OCI-LY3 (cell line): ENCODE measurements at regions not wholly inside any gene's neighbourhood (a gene's known extent, or its start where the extent isn't known, plus 50 kb on each side); places are given as distances from the start of the nearest gene placed in this dataset.

Experiments
- H2AFZ ChIP-seq: fragments of 200-600, 300-600 bp; shearing (Covaris generic); 2 replicates; pipeline ENCODE4 v1.6.0; 2014; ENCODE audit warnings: antibody characterized with exemption, low read depth, low read length
- H3K27ac ChIP-seq: fragments of 200-600, 300-600 bp; sonication (generic); 2 replicates; pipeline ENCODE4 v1.5.1; 2014; ENCODE audit warnings: mild to moderate bottlenecking, low read length, moderate library complexity, mixed read lengths
- H3K27me3 ChIP-seq: fragments of 200-600, 300-600 bp; sonication (generic); 2 replicates; pipeline ENCODE4 v1.6.1; 2014; ENCODE audit warnings: low read depth, low read length, mixed read lengths
- H3K36me3 ChIP-seq: fragments of 200-600, 300-600 bp; sonication (generic); replicated peaks from 2 replicates; pipeline ENCODE3; 2014; ENCODE audit warnings: low read depth, low read length, mixed read lengths
- H3K4me1 ChIP-seq: fragments of 300-600, 200-600 bp; sonication (generic); 2 replicates; pipeline ENCODE4 v1.6.1; 2014; ENCODE audit warnings: low read length, mixed read lengths
- H3K4me2 ChIP-seq: fragments of 200-600, 300-600 bp; sonication (generic); 2 replicates; pipeline ENCODE4 v1.6.1; 2014; ENCODE audit warnings: low read length, mixed read lengths
- H3K4me3 ChIP-seq: fragments of 300-600, 200-600 bp; sonication (generic); 2 replicates; pipeline ENCODE4 v1.5.1; 2014; ENCODE audit warnings: antibody characterized with exemption, mild to moderate bottlenecking, low read length, moderate library complexity
- H3K79me2 ChIP-seq: fragments of 300-600, 200-600 bp; shearing (Covaris generic); 2 replicates; pipeline ENCODE4 v1.6.1; 2014; ENCODE audit warnings: mild to moderate bottlenecking, low read length, mixed read lengths
- H3K9ac ChIP-seq: fragments of 300-600, 200-600 bp; shearing (Covaris generic); 2 replicates; pipeline ENCODE4 v1.6.0; 2014; ENCODE audit warnings: mild to moderate bottlenecking, low read length, moderate library complexity
- H3K9me3 ChIP-seq: fragments of 200-600, 300-600 bp; shearing (Covaris generic); 2 replicates; pipeline ENCODE4 v1.6.1; 2014; ENCODE audit warnings: low read length, mixed read lengths; ENCODE audit not compliant: insufficient read depth
- H4K20me1 ChIP-seq: fragments of 200-600, 300-600 bp; sonication (generic); 2 replicates; pipeline ENCODE4 v1.6.1; 2016; ENCODE audit warnings: low read length, mixed read lengths; ENCODE audit not compliant: insufficient read depth
- CTCF ChIP-seq: fragments of 200-600, 300-600 bp; sonication (generic); IDR thresholded peaks from 2 replicates; pipeline ENCODE4 v1.5.1; 2014; ENCODE audit warnings: antibody characterized with exemption, low read length, low read depth
- EZH2phosphoT487 ChIP-seq: fragments of 200-600 bp; shearing (Covaris generic); IDR thresholded peaks from 2 replicates; pipeline ENCODE4 v1.6.1; 2018; ENCODE audit warnings: antibody characterized with exemption, mixed run types, low read depth

GRCh38 chr7:32179567-32179966, 109.4 kb upstream of the PDE1C start:
- no peaks in the 10 kb centered on the region for H3K9me3 ChIP-seq
- H3K9ac ChIP-seq: no peak overlapping the region
- no peak overlapping the region for H3K27ac ChIP-seq
- H3K4me3 ChIP-seq: no peak overlapping the region
- H3K4me2 ChIP-seq: no peak overlapping the region
- no peaks in the 10 kb centered on the region for H3K27me3 ChIP-seq
- H2AFZ ChIP-seq: no peak overlapping the region
- no peaks in the 10 kb centered on the region for H3K79me2 ChIP-seq
- TF ChIP-seq EZH2phosphoT487: no peak
- no peak for TF ChIP-seq CTCF
- H3K36me3 ChIP-seq: no peaks in the 10 kb centered on the region
- H3K4me1 ChIP-seq: 0 out of 2 replicates have a peak, but pooled peaks cover 3% of the 10 kb centered on the region
- no peaks in the 10 kb centered on the region for H4K20me1 ChIP-seq

- no peak overlapping the region for H3K4me2 ChIP-seq
- no peak overlapping the region for H3K27ac ChIP-seq
- H3K9ac ChIP-seq: no peak overlapping the region
- H3K9me3 ChIP-seq: no peaks in the 10 kb centered on the region
- no peak overlapping the region for H2AFZ ChIP-seq
- H3K36me3 ChIP-seq: no peaks in the 10 kb centered on the region
- TF ChIP-seq EZH2phosphoT487 (no peak), CTCF (no peak)
- no peak overlapping the region for H3K4me3 ChIP-seq
- H4K20me1 ChIP-seq: no peaks in the 10 kb centered on the region
- H3K79me2 ChIP-seq: no peaks in the 10 kb centered on the region
- H3K27me3 ChIP-seq: no peaks in the 10 kb centered on the region
- 0 out of 2 replicates have a peak, but pooled peaks cover 3% of the 10 kb centered on the region for H3K4me1 ChIP-seq
These were observed 108.6 kb upstream of the PDE1C start for GRCh38 chr7:32178677-32179366.

- Histone ChIP-seq H3K4me2 (no peak overlapping the region), H3K36me3 (no peaks in the 10 kb centered on the region), H4K20me1 (no peaks in the 10 kb centered on the region), H3K27me3 (no peaks in the 10 kb centered on the region), H3K4me3 (no peak overlapping the region), H3K27ac (no peak overlapping the region), H3K79me2 (no peaks in the 10 kb centered on the region), H3K9ac (no peak overlapping the region), H2AFZ (no peak overlapping the region), H3K4me1 (0 out of 2 replicates have a peak, but pooled peaks cover 3% of the 10 kb centered on the region), H3K9me3 (no peaks in the 10 kb centered on the region)
- TF ChIP-seq EZH2phosphoT487: no peak
- no peak for TF ChIP-seq CTCF
These were observed 107.0 kb upstream of the PDE1C start for GRCh38 chr7:32177232-32177631.

GRCh38 chr7:32175099-32175498, 104.9 kb upstream of the PDE1C start:
- no peaks in the 10 kb centered on the region for H3K79me2 ChIP-seq
- no peak overlapping the region for H3K4me3 ChIP-seq
- H3K36me3 ChIP-seq: no peaks in the 10 kb centered on the region
- no peak overlapping the region for H3K4me2 ChIP-seq
- no peaks in the 10 kb centered on the region for H3K27me3 ChIP-seq
- H3K9me3 ChIP-seq: no peaks in the 10 kb centered on the region
- no peak overlapping the region for H3K9ac ChIP-seq
- no peak overlapping the region for H3K27ac ChIP-seq
- no peaks in the 10 kb centered on the region for H4K20me1 ChIP-seq
- H2AFZ ChIP-seq: no peak overlapping the region
- no peak for TF ChIP-seq CTCF
- no peak for TF ChIP-seq EZH2phosphoT487
- no peaks in the 10 kb centered on the region for H3K4me1 ChIP-seq
